Keratinocyte (primary cell): ENCODE measurements at regions not wholly inside any gene's neighbourhood (a gene's known extent, or its start where the extent isn't known, plus 50 kb on each side); places are given as distances from the start of the nearest gene placed in this dataset.

Experiments used
- DNase-seq: peaks from one replicate; pipeline ENCODE4 v3.0.0-alpha.2; 2011; ENCODE audit warnings: low read depth, missing footprints, low spot score
- FAIRE-seq: peaks from 2 replicates; lab custom pipeline; 2011; peaks lifted over from hg19 to GRCh38; lab: Jason Lieb, UNC
- H2AFZ ChIP-seq: 2 replicates; pipeline ENCODE4 v1.6.0; 2012; ENCODE audit warnings: low read length, control low read depth, inconsistent platforms; ENCODE audit not compliant: control insufficient read depth
- H3K27ac ChIP-seq: 2 replicates; pipeline ENCODE4 v1.5.1; 2011; ENCODE audit warnings: low read length; ENCODE audit not compliant: control insufficient read depth, insufficient read depth
- H3K27me3 ChIP-seq: 3 replicates; pipeline ENCODE4 v1.6.0; 2011; ENCODE audit warnings: low read length; ENCODE audit not compliant: control insufficient read depth, insufficient read depth; ENCODE audit errors: extremely low read depth
- H3K36me3 ChIP-seq, 2 experiments: 2 replicates in 1 of 2; 3 replicates in 1 of 2; pipeline ENCODE4 v1.5.1; 2011; ENCODE audit warnings: low read length in 2 of 2, mild to moderate bottlenecking in 1 of 2; ENCODE audit not compliant: control insufficient read depth in 2 of 2, insufficient read depth in 2 of 2; ENCODE audit errors: extremely low read depth in 1 of 2
- H3K4me1 ChIP-seq: 3 replicates; pipeline ENCODE4 v1.5.1; 2011; ENCODE audit warnings: low read length; ENCODE audit not compliant: control insufficient read depth, insufficient read depth; ENCODE audit errors: extremely low read depth
- H3K4me2 ChIP-seq: 3 replicates; pipeline ENCODE4 v1.6.0; 2011; ENCODE audit warnings: low read depth, low read length; ENCODE audit not compliant: control insufficient read depth, insufficient read depth; ENCODE audit errors: extremely low read depth
- H3K4me3 ChIP-seq, 3 experiments: fragments of 200-600 bp in 1 of 3; sonication (generic) in 1 of 3; 2 replicates in 2 of 3; 3 replicates in 1 of 3; pipeline ENCODE4 v1.5.1; 2011 to 2016; ENCODE audit warnings: low read length in 3 of 3, mild to moderate bottlenecking in 3 of 3, control low read depth in 2 of 3, inconsistent platforms in 1 of 3, low read depth in 1 of 3, mixed read lengths in 1 of 3, mixed run types in 1 of 3, moderate library complexity in 1 of 3; ENCODE audit not compliant: control insufficient read depth in 2 of 3, insufficient read depth in 2 of 3; ENCODE audit errors: extremely low read depth in 1 of 3
- H3K79me2 ChIP-seq: 2 replicates; pipeline ENCODE4 v1.6.0; 2012; ENCODE audit warnings: low read length; ENCODE audit not compliant: control insufficient read depth, insufficient read depth
- H3K9ac ChIP-seq: 3 replicates; pipeline ENCODE4 v1.6.0; 2011; ENCODE audit warnings: low read length; ENCODE audit not compliant: control insufficient read depth, insufficient read depth; ENCODE audit errors: extremely low read depth
- H3K9me1 ChIP-seq: 3 replicates; pipeline ENCODE4 v1.6.0; 2011; ENCODE audit warnings: low read length; ENCODE audit not compliant: control insufficient read depth, insufficient read depth; ENCODE audit errors: extremely low read depth
- H3K9me3 ChIP-seq: 2 replicates; pipeline ENCODE4 v1.5.1; 2012; ENCODE audit warnings: low read depth, low read length; ENCODE audit not compliant: control insufficient read depth
- H4K20me1 ChIP-seq: 3 replicates; pipeline ENCODE4 v1.6.0; 2011; ENCODE audit warnings: low read length; ENCODE audit not compliant: control insufficient read depth, insufficient read depth; ENCODE audit errors: extremely low read depth
- EZH2 ChIP-seq: IDR thresholded peaks from one replicate; pipeline ENCODE4 v1.6.1; 2012; ENCODE audit warnings: inconsistent platforms, mild to moderate bottlenecking, low read length, moderate library complexity
- dilution Hi-C: fragments of 300-500 bp; cut with MboI; formaldehyde crosslinking; loops from one replicate; pipeline ENCODE4 v1.7.0; 2020; ENCODE audit warnings: low sequenced_read_pairs; ENCODE audit not compliant: extremely low pct_ligation_motif_present
- TF ChIP-seq, protein P1 (sequence below), 3 experiments: IDR thresholded peaks in 1 of 3; conservative IDR thresholded peaks in 1 of 3; optimal IDR thresholded peaks in 1 of 3; 2 replicates in 2 of 3; 3 replicates in 1 of 3; pipeline versions ENCODE3 to v1.5.1; 2011; ENCODE audit warnings: low read length in 3 of 3, mild to moderate bottlenecking in 3 of 3, moderate library complexity in 2 of 3, control low read depth in 1 of 3, inconsistent platforms in 1 of 3; ENCODE audit not compliant: insufficient read depth in 2 of 3; ENCODE audit errors: extremely low read depth in 1 of 3

- H3K27me3 ChIP-seq = no peaks in the 10 kb centered on the region
- no peaks in the 10 kb centered on the region for H4K20me1 ChIP-seq
- no peak for TF ChIP-seq EZH2
- TF ChIP-seq, protein P1, sequence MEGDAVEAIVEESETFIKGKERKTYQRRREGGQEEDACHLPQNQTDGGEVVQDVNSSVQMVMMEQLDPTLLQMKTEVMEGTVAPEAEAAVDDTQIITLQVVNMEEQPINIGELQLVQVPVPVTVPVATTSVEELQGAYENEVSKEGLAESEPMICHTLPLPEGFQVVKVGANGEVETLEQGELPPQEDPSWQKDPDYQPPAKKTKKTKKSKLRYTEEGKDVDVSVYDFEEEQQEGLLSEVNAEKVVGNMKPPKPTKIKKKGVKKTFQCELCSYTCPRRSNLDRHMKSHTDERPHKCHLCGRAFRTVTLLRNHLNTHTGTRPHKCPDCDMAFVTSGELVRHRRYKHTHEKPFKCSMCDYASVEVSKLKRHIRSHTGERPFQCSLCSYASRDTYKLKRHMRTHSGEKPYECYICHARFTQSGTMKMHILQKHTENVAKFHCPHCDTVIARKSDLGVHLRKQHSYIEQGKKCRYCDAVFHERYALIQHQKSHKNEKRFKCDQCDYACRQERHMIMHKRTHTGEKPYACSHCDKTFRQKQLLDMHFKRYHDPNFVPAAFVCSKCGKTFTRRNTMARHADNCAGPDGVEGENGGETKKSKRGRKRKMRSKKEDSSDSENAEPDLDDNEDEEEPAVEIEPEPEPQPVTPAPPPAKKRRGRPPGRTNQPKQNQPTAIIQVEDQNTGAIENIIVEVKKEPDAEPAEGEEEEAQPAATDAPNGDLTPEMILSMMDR (optimal IDR thresholded peaks at IDR 0.05 in 1 of 3, IDR thresholded peaks at IDR 0.05 in 1 of 3, conservative IDR thresholded peaks at IDR 0.05 in 1 of 3; ENCODE audit: extremely low read depth in 1 of 3, insufficient read depth in 2 of 3, low read length in 3 of 3) = no peak
- no peaks in the 10 kb centered on the region for H3K36me3 ChIP-seq
- FAIRE-seq = no peak
- no peak overlapping the region for H3K27ac ChIP-seq
- DNase-seq = no peak
- no peaks in the 10 kb centered on the region for H3K9me3 ChIP-seq
- no peaks in the 10 kb centered on the region for H3K9me1 ChIP-seq
- H3K79me2 ChIP-seq = no peaks in the 10 kb centered on the region
- H3K4me1 ChIP-seq = no peaks in the 10 kb centered on the region
- no peak overlapping the region for H3K4me2 ChIP-seq
- H3K4me3 ChIP-seq = no peak overlapping the region
- H2AFZ ChIP-seq = no peak overlapping the region
- no peak overlapping the region for H3K9ac ChIP-seq
- dilution Hi-C loops = no loop called here
These were observed 1558.5 kb downstream of the EFNB2 start for GRCh38 chr13:104976986-104977385.

DNA sequence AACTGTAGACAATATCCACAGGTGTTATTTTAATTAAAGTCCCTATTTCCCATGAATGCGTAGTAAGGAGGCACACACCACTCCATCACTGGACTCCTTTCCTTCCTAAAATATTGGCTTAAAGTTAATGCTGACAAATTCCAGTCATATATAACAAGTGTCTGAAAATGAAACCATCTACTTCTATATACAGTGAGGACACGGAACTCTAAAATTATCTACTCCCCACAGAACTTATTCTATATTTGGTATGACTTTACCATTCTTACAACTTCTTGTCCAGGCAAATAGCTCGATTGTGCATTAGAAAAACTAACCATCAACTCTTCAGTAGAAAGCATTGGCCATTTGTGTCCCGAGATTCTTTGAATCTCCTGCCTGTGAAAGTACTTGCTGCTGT lies 1560.2 kb downstream of the EFNB2 start:
- no peaks in the 10 kb centered on the region for H4K20me1 ChIP-seq
- H3K4me2 ChIP-seq = no peak overlapping the region
- H3K9me1 ChIP-seq = no peaks in the 10 kb centered on the region
- no peaks in the 10 kb centered on the region for H3K9me3 ChIP-seq
- no peak overlapping the region for H3K27ac ChIP-seq
- no peak overlapping the region for H3K4me3 ChIP-seq
- FAIRE-seq (no peak), DNase-seq (no peak)
- H3K9ac ChIP-seq = no peak overlapping the region
- H3K27me3 ChIP-seq = no peaks in the 10 kb centered on the region
- no peaks in the 10 kb centered on the region for H3K36me3 ChIP-seq
- no peak overlapping the region for H2AFZ ChIP-seq
- H3K4me1 ChIP-seq = no peaks in the 10 kb centered on the region
- no peak for TF ChIP-seq EZH2
- dilution Hi-C loops = no loop called here
- H3K79me2 ChIP-seq = no peaks in the 10 kb centered on the region

GRCh38 chr13:104968876-104969275 lies 1566.6 kb downstream of the EFNB2 start:
- Histone ChIP-seq H3K4me2 (no peak overlapping the region), H3K9me1 (no peaks in the 10 kb centered on the region), H2AFZ (no peak overlapping the region), H4K20me1 (no peaks in the 10 kb centered on the region), H3K36me3 (no peaks in the 10 kb centered on the region), H3K4me3 (no peak overlapping the region), H3K27me3 (no peaks in the 10 kb centered on the region), H3K9ac (no peak overlapping the region), H3K79me2 (no peaks in the 10 kb centered on the region), H3K4me1 (no peaks in the 10 kb centered on the region), H3K9me3 (no peaks in the 10 kb centered on the region), H3K27ac (no peak overlapping the region)
- TF ChIP-seq, protein P1 (optimal IDR thresholded peaks at IDR 0.05 in 1 of 3, IDR thresholded peaks at IDR 0.05 in 1 of 3, conservative IDR thresholded peaks at IDR 0.05 in 1 of 3; ENCODE audit: extremely low read depth in 1 of 3, insufficient read depth in 2 of 3, low read length in 3 of 3) = no peak
- no peak for TF ChIP-seq EZH2
- DNase-seq (no peak), FAIRE-seq (no peak)
- dilution Hi-C loops = no loop called here
